Osteocyte (in vitro differentiated cells): ENCODE measurements at regions not wholly inside any gene's neighbourhood (a gene's known extent, or its start where the extent isn't known, plus 50 kb on each side); places are given as distances from the start of the nearest gene placed in this dataset.

Experiments used
- DNase-seq: peaks from one replicate; pipeline ENCODE4 v3.0.0; 2021; ENCODE audit warnings: mixed read lengths; ENCODE audit not compliant: unreplicated experiment; ENCODE audit errors: extremely low spot score
- H3K27ac Mint-ChIP-seq: one replicate; pipeline ENCODE4 v1.8.0; 2021; ENCODE audit warnings: mild to moderate bottlenecking, mixed read lengths; ENCODE audit not compliant: unreplicated experiment
- H3K27me3 Mint-ChIP-seq: one replicate; pipeline ENCODE4 v1.8.0; 2021; ENCODE audit warnings: mixed read lengths; ENCODE audit not compliant: unreplicated experiment
- H3K36me3 Mint-ChIP-seq: one replicate; pipeline ENCODE4 v1.8.0; 2021; ENCODE audit warnings: mixed read lengths; ENCODE audit not compliant: unreplicated experiment
- H3K4me1 Mint-ChIP-seq: one replicate; pipeline ENCODE4 v1.8.0; 2021; ENCODE audit warnings: mixed read lengths; ENCODE audit not compliant: unreplicated experiment
- H3K4me3 Mint-ChIP-seq: one replicate; pipeline ENCODE4 v1.8.0; 2021; ENCODE audit warnings: mild to moderate bottlenecking, moderate library complexity, mixed read lengths; ENCODE audit not compliant: unreplicated experiment
- H3K9me3 Mint-ChIP-seq: one replicate; pipeline ENCODE4 v1.8.0; 2021; ENCODE audit warnings: mixed read lengths; ENCODE audit not compliant: unreplicated experiment
- CTCF ChIP-seq: fragments of 200-600 bp; sonication (generic); IDR thresholded peaks from 2 replicates; pipeline ENCODE4 v1.5.0; 2021; ENCODE audit warnings: antibody characterized with exemption, mild to moderate bottlenecking, moderate library complexity

DNA sequence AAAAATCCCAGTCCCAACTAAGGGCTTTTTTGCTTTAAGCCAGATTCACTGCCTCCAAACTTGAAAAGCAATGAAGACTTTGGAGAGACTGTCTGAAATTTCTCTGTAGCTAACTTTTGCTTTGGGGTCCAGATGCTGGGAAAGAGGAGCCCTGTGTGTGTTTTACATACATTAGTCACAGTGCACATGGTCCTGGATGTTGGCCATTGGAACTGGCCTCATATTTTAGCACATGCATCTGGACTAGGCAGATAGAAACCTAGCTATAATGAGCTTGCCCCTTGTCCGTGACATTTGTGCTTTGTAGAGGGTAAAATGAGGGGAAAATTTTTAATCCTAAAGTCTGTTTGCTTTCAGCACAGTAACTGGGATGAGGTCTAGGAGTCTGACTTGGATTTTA, 421.7 kb downstream of the CDK5RAP2 start:
- Mint-ChIP-seq H3K27me3 (no peaks in the 10 kb centered on the region), H3K9me3 (peaks cover 4% of the 10 kb centered on the region), H3K27ac (no peak overlapping the region), H3K36me3 (no peaks in the 10 kb centered on the region), H3K4me1 (no peaks in the 10 kb centered on the region), H3K4me3 (no peak overlapping the region)
- no peak for DNase-seq
- no peak for TF ChIP-seq CTCF

- Mint-ChIP-seq H3K27ac (no peak overlapping the region), H3K27me3 (no peaks in the 10 kb centered on the region), H3K4me1 (no peaks in the 10 kb centered on the region), H3K9me3 (peaks cover 4% of the 10 kb centered on the region), H3K4me3 (no peak overlapping the region), H3K36me3 (no peaks in the 10 kb centered on the region)
- no peak for DNase-seq
- no peak for TF ChIP-seq CTCF
These were observed 423.6 kb downstream of the CDK5RAP2 start for GRCh38 chr9:120156376-120156775.

DNA sequence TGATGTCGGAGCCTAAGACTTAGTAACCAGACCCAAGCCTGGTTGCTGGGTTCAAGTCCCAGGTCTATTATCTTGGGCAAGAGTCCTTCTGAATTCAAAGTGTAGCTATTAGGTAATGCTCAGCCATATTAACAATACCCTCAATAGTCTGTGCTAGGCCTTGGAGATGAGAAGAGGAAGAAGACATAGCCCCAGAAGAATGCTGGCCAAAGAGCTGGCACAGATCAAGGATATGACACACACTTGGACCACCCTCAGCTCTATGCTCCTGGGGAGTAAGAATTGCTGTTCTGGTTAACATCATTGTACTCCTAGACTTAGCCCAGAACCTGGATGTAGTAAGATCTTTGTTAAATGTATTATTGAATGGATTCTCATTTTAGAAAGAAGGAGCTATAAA, 426.7 kb downstream of the CDK5RAP2 start:
- Mint-ChIP-seq H3K4me1 (no peaks in the 10 kb centered on the region), H3K4me3 (no peak overlapping the region), H3K27me3 (no peaks in the 10 kb centered on the region), H3K27ac (no peak overlapping the region), H3K36me3 (no peaks in the 10 kb centered on the region), H3K9me3 (no peaks in the 10 kb centered on the region)
- TF ChIP-seq CTCF: no peak
- no peak for DNase-seq

- H3K36me3 Mint-ChIP-seq: no peaks in the 10 kb centered on the region
- DNase-seq: no peak
- no peaks in the 10 kb centered on the region for H3K27me3 Mint-ChIP-seq
- no peak overlapping the region for H3K27ac Mint-ChIP-seq
- H3K4me1 Mint-ChIP-seq: no peaks in the 10 kb centered on the region
- H3K9me3 Mint-ChIP-seq: no peaks in the 10 kb centered on the region
- TF ChIP-seq CTCF: no peak
- no peak overlapping the region for H3K4me3 Mint-ChIP-seq
These were observed 427.7 kb downstream of the CDK5RAP2 start for GRCh38 chr9:120152295-120152694.

DNA sequence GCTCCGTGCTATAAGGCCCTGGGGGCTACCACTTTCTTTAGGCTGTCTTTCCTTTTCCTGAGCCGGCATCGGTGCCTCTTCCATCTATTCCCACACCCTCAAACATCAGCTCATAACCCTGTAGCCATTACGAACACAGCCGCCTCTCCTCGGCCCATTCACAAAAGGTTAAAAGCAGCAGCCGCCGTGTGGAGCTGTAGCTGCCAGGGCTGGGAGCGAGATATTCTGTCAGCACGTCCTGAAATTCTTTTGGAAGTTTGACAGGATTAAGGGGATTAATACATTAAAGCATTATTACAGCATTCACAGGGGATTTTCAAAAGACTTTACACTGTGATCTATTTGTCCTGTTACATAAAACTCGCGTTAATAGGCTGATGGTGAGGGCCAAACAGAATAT, 428.2 kb downstream of the CDK5RAP2 start:
- no peaks in the 10 kb centered on the region for H3K9me3 Mint-ChIP-seq
- no peak overlapping the region for H3K4me3 Mint-ChIP-seq
- DNase-seq: no peak
- H3K4me1 Mint-ChIP-seq: no peaks in the 10 kb centered on the region
- no peaks in the 10 kb centered on the region for H3K27me3 Mint-ChIP-seq
- H3K27ac Mint-ChIP-seq: no peak overlapping the region
- H3K36me3 Mint-ChIP-seq: no peaks in the 10 kb centered on the region
- no peak for TF ChIP-seq CTCF
